Heart left ventricle (tissue), 13 donors: ENCODE measurements at regions not wholly inside any gene's neighbourhood (a gene's known extent, or its start where the extent isn't known, plus 50 kb on each side); places are given as distances from the start of the nearest gene placed in this dataset.

Experiments used
- POLR2A ChIP-seq, 2 donors: fragments of 450-650 bp; IDR thresholded peaks; one replicate each; pipeline ENCODE4 v1.6.1; 2017; ENCODE audit warnings: antibody characterized with exemption in 2 of 2, mild to moderate bottlenecking in 2 of 2, moderate library complexity in 2 of 2
- TF ChIP-seq, protein P1 (sequence below), 12 donors: fragments of 200-600 bp; sonication (generic) in 4 of 12; IDR thresholded peaks; one replicate each; pipeline versions ENCODE4 v1.5.0 to v1.8.0; 2018 to 2022; ENCODE audit warnings: antibody characterized with exemption in 12 of 12, mild to moderate bottlenecking in 5 of 12
- donor health status: ischemic (EF 13 %, LVEDD 7.1; RV severe dilation, severe dysfunction).
- donor health status: DM: no; HTN: yes; CAD: no.
- donor health status: DM: no; HTN: no; CAD: no.
- donor health status: ischemic (EF 25% LVEDD 6.9; RV normal size, moderate dysfunction).
- donor health status: ischemic (EF 25% LVEDD 5.7; RV mildly dilated, moderate dysfunction).
- donor health status: ischemic (EF 35%, LVEDD 5.7; RV mildly dilated, moderate dysfunction).
- donor health status: nonischemic (EF 11% LVEDD 7.7; RV severe dilation, severe dysfunction).
- donor health status: DM: yes; HTN: yes; CAD: no.
- donor health status: PGD.
- donor health status: ischemic (EF 29% LVEDD 5.4; RV normal size, mild dysfunction).
- donor health status: nonischemic (EF 23%, LVEDD 6.1; RV moderate dilation, normal function).

DNA sequence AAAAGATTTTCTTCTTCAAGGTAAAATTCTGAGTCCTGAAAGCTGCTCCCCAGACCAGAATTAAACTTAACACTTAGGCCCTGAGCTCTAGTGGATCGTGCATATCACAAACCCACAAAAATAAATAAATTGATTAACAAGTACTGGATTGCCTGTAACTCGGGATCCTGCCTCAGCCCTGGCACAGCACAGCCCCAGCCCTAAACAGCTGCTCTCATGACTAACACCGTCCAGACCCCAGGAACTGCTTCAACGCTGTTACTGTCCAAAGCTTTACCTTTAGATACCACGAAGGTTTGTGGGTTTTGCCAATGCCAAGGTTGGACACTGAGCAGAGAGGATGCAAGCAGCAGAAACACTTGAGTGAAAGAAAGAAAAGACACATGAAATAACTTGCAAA lies 172.5 kb downstream of the COPRS start:
- TF ChIP-seq, protein P1, sequence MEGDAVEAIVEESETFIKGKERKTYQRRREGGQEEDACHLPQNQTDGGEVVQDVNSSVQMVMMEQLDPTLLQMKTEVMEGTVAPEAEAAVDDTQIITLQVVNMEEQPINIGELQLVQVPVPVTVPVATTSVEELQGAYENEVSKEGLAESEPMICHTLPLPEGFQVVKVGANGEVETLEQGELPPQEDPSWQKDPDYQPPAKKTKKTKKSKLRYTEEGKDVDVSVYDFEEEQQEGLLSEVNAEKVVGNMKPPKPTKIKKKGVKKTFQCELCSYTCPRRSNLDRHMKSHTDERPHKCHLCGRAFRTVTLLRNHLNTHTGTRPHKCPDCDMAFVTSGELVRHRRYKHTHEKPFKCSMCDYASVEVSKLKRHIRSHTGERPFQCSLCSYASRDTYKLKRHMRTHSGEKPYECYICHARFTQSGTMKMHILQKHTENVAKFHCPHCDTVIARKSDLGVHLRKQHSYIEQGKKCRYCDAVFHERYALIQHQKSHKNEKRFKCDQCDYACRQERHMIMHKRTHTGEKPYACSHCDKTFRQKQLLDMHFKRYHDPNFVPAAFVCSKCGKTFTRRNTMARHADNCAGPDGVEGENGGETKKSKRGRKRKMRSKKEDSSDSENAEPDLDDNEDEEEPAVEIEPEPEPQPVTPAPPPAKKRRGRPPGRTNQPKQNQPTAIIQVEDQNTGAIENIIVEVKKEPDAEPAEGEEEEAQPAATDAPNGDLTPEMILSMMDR (IDR thresholded peaks at IDR 0.05), result no peak
- TF ChIP-seq POLR2A (IDR thresholded peaks at IDR 0.05), result no peak
